Prostate gland (tissue), 2 donors: ENCODE measurements at regions not wholly inside any gene's neighbourhood (a gene's known extent, or its start where the extent isn't known, plus 50 kb on each side); places are given as distances from the start of the nearest gene placed in this dataset.

Experiments used
- DNase-seq: peaks from one replicate; pipeline ENCODE4 v3.0.0-alpha.2; 2019; ENCODE audit warnings: low spot score
- H3K27ac ChIP-seq, 2 donors: fragments of 200-600 bp; sonication (generic); 2 replicates each; pipeline ENCODE4 v1.5.1; 2017 to 2019
- H3K27me3 ChIP-seq: fragments of 200-600 bp; sonication (generic); replicated peaks from 2 replicates; pipeline ENCODE4 v1.5.1; 2019; ENCODE audit not compliant: insufficient read depth
- H3K36me3 ChIP-seq, 2 donors: fragments of 200-600 bp; sonication (generic); 1 replicate in 1 of 2; 2 replicates in 1 of 2; pipeline versions ENCODE4 v1.5.1 to v1.8.1; 2017 to 2019
- H3K4me1 ChIP-seq: fragments of 200-600 bp; sonication (generic); replicated peaks from 2 replicates; pipeline ENCODE4 v1.5.1; 2019
- H3K4me3 ChIP-seq, 2 donors: fragments of 200-600 bp; sonication (generic); 2 replicates each; pipeline ENCODE4 v1.5.1; 2017 to 2019
- H3K9me3 ChIP-seq: fragments of 200-600 bp; sonication (generic); 2 replicates; pipeline ENCODE4 v1.5.1; 2017
- POLR2A ChIP-seq: fragments of 450-650 bp; IDR thresholded peaks from one replicate; pipeline ENCODE4 v1.6.1; 2016; ENCODE audit warnings: antibody characterized with exemption, mild to moderate bottlenecking
- POLR2AphosphoS5 ChIP-seq: sonication (generic); formaldehyde crosslinking; IDR thresholded peaks from one replicate; pipeline ENCODE4 v1.6.1; 2017; ENCODE audit warnings: antibody characterized with exemption
- WGBS: methylation state at CpG from one replicate; pipeline ENCODE4 v1.1.5; 2018; 5-methylcytosine and 5-hydroxymethylcytosine counted together
- intact Hi-C: fragments of 100-400 bp; cut with DNase I; formaldehyde crosslinking; loops from one replicate; pipeline ENCODE4 v1.14.2; 2022
- TF ChIP-seq, protein P1 (sequence below), 4 experiments: fragments of 200-600 bp in 2 of 4; fragments of 450-650 bp in 2 of 4; sonication (generic) in 2 of 4; IDR thresholded peaks; 1 replicate in 3 of 4; 2 replicates in 1 of 4; pipeline ENCODE4 v1.5.1; 2016 to 2019; ENCODE audit warnings: antibody characterized with exemption in 4 of 4, mild to moderate bottlenecking in 2 of 4, moderate library complexity in 2 of 4

DNA sequence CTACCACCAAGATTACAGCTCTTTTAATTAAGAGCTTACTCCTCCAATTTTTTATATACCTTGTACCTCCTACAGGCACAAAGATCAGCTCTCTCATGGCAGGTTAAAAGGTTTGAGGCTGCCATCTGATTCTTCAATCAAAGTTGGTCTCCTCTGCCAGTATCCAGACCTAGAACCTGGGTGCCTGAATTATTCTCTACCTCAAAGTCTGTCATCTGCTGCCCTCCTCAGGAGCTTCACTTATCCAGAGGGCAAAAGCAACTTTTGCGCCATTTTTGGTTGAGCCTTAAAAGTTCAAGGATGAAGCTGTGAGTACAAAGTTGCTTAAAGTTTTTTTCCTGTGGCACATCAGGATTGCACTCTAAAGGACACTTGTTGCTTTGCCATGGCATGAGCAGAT lies 343.7 kb upstream of the PPP1R2C start:
- Histone ChIP-seq H3K27ac (no peak overlapping the region), H3K4me1 (no peaks in the 10 kb centered on the region), H3K9me3 (no peaks in the 10 kb centered on the region), H3K4me3 (no peak overlapping the region), H3K36me3 (no peaks in the 10 kb centered on the region), H3K27me3 (no peaks in the 10 kb centered on the region)
- TF ChIP-seq POLR2A (no peak), POLR2AphosphoS5 (no peak)
- TF ChIP-seq, protein P1, sequence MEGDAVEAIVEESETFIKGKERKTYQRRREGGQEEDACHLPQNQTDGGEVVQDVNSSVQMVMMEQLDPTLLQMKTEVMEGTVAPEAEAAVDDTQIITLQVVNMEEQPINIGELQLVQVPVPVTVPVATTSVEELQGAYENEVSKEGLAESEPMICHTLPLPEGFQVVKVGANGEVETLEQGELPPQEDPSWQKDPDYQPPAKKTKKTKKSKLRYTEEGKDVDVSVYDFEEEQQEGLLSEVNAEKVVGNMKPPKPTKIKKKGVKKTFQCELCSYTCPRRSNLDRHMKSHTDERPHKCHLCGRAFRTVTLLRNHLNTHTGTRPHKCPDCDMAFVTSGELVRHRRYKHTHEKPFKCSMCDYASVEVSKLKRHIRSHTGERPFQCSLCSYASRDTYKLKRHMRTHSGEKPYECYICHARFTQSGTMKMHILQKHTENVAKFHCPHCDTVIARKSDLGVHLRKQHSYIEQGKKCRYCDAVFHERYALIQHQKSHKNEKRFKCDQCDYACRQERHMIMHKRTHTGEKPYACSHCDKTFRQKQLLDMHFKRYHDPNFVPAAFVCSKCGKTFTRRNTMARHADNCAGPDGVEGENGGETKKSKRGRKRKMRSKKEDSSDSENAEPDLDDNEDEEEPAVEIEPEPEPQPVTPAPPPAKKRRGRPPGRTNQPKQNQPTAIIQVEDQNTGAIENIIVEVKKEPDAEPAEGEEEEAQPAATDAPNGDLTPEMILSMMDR (IDR thresholded peaks at IDR 0.05) = no peak
- intact Hi-C loops = no loop called here
- no peak for DNase-seq
- 100% methylated on average over 1 of the region's 1 CpG for WGBS

DNA sequence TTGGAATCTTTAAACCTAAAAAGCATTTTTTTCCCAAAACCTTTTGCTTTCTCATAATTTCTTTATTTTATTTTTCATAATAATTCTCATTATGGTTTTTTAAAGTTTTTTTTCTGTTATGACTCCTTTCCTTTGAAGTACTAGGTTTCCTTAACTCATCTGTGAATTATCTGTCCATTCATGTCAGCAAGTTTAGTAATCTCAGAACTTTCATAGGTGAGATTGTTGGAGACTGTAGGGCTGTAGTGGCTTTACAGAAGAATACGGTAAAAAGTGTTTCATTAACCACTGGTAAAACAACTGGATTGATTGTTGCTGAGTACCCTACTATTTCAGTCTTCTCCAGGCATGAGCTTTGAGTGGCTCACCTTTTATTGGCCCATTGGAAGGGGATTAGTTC lies 361.7 kb upstream of the PPP1R2C start:
- TF ChIP-seq POLR2AphosphoS5 (no peak), POLR2A (no peak)
- TF ChIP-seq, protein P1 (IDR thresholded peaks at IDR 0.05) = no peak
- DNase-seq = no peak
- intact Hi-C loops = no loop called here
- 85% methylated on average over 1 of the region's 1 CpG for WGBS
- H3K36me3 ChIP-seq = no peaks in the 10 kb centered on the region
- no peak overlapping the region for H3K4me3 ChIP-seq
- no peak overlapping the region for H3K27ac ChIP-seq
- no peaks in the 10 kb centered on the region for H3K27me3 ChIP-seq
- no peaks in the 10 kb centered on the region for H3K4me1 ChIP-seq
- no peaks in the 10 kb centered on the region for H3K9me3 ChIP-seq

DNA sequence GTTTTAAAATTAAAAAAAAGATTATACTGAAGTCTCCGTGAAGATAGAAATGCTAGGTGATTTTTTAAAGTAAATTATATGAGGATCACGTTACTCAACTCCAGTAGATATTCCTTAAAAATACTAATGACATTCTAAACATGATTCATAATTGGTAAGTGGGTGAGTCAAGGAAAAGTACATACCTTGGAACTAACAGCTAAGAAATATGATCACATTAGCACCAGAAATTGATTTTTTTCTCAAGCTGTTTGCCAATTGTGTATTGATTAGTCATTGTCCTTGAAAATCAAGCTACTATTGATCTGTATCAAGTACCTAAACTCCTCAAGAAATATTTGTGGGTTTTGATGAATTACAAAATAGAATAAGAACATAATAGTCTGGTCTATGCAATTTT lies 362.6 kb upstream of the PPP1R2C start:
- Histone ChIP-seq H3K9me3 (no peaks in the 10 kb centered on the region), H3K36me3 (no peaks in the 10 kb centered on the region), H3K4me1 (no peaks in the 10 kb centered on the region), H3K27ac (no peak overlapping the region), H3K27me3 (no peaks in the 10 kb centered on the region), H3K4me3 (no peak overlapping the region)
- WGBS = 73% methylated on average over 2 of the region's 2 CpGs
- DNase-seq = no peak
- TF ChIP-seq, protein P1 (IDR thresholded peaks at IDR 0.05) = no peak
- TF ChIP-seq POLR2A = no peak
- no peak for TF ChIP-seq POLR2AphosphoS5
- intact Hi-C loops = no loop called here

GRCh38 chrX:43141885-43142284 lies 363.9 kb upstream of the PPP1R2C start:
- H3K9me3 ChIP-seq = no peaks in the 10 kb centered on the region

DNA sequence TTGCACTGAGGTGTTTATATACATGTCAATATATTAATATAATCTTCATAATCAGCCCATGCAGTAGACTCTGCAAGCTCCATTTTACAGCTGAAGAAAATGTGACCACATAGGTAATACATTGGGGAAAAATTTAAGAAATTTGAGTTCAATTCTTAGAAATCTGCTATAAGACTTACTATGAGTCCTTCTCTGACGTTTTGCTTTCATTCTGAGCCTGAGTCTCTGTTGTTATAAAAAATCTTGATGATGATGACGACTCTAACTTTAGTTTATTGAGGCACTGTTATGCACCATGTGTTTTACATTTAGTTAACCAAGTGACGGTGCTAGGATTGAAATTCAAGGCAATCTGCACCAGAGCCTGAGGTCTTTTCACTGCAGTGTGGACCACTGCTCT lies 370.3 kb upstream of the PPP1R2C start:
- DNase-seq = no peak
- TF ChIP-seq POLR2AphosphoS5 = no peak
- no peak overlapping the region for H3K27ac ChIP-seq
- H3K36me3 ChIP-seq = no peaks in the 10 kb centered on the region
- H3K27me3 ChIP-seq = no peaks in the 10 kb centered on the region
- H3K4me1 ChIP-seq = no peaks in the 10 kb centered on the region
- intact Hi-C loops = no loop called here
- 91% methylated on average over 3 of the region's 3 CpGs for WGBS
- H3K4me3 ChIP-seq = no peak overlapping the region
- no peaks in the 10 kb centered on the region for H3K9me3 ChIP-seq

More at GRCh38 chrX:43141885-43142284, 363.9 kb upstream of the PPP1R2C start:
- Histone ChIP-seq H3K4me1 (no peaks in the 10 kb centered on the region), H3K27ac (no peak overlapping the region), H3K27me3 (no peaks in the 10 kb centered on the region), H3K4me3 (no peak overlapping the region), H3K36me3 (no peaks in the 10 kb centered on the region)
- DNase-seq = no peak
- TF ChIP-seq POLR2AphosphoS5 (no peak), POLR2A (no peak)
- TF ChIP-seq, protein P1 (IDR thresholded peaks at IDR 0.05) = no peak
- intact Hi-C loops = no loop called here
